HG03139 (cell line): ENCODE measurements at regions not wholly inside any gene's neighbourhood (a gene's known extent, or its start where the extent isn't known, plus 50 kb on each side); places are given as distances from the start of the nearest gene placed in this dataset.

ENCODE experiments used
- ATAC-seq: cut with Tn5 transposase; IDR thresholded peaks from one replicate; pipeline ENCODE4 v1.9.1; 2021; ENCODE audit not compliant: unreplicated experiment

DNA sequence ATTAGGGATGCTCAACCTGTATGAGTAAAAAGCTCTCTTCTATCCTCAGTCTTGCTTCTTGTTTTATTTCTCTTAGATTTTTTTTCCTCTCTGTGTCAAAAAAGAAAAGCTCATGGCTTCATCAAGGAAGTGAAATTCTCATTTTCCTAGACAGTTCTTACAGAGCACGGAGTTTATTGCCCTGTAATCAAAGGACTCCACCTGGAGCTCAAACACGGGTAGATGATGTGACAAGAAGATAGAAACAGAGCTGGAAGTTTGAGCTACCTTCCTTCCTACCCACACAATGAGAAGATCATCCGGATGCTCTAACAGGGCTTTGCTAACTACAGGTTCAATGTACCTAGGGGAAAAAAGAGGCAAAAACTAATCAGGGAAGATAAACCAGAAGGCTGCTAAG is 564.8 kb downstream of the MED13L start:
- ATAC-seq, result no peak

DNA sequence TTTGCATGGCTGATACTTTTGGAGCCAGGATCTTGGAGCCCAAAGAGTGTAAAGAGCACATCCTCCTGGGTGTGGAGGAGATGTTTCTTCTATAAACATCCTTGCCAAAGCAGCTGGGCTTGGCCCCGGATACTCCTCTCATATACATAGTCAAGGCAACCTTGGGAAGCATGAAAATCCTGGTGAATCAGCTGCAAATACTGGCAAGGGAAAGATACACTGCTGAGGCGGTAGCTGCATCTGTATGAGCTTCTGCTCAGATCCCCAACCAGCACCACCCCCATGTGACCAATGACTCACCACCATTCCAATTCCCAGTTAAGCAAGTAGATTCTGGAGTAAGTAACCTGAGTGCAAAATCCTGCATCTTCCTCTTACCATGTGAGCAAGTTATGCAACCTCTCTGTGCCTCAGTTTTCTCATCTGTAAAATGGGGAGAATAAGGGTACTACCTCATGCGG is 567.4 kb downstream of the MED13L start:
- ATAC-seq, result no peak

DNA sequence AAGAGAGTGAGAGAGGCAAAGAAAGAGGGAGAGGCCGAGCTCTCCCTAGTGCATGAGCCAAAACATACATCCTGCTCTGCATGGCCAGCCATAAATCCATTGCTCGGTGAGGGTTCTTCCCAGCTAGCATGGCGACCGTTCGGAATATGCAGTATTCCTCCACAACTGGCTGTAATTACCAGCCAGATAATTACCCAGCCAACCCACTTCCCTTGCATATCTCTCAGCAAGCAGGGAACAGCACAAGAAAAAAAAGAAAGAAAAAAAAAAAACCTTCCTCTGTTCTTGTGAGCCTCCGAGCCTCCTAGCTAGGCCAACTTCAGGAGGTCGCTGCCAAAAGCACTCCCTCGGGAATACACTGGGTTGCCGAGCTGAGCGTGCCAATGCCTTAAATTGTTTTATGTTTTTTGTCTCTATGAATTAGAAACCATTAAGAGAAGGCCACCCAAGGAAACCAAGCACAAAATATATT is 567.9 kb downstream of the MED13L start:
- no peak for ATAC-seq

DNA sequence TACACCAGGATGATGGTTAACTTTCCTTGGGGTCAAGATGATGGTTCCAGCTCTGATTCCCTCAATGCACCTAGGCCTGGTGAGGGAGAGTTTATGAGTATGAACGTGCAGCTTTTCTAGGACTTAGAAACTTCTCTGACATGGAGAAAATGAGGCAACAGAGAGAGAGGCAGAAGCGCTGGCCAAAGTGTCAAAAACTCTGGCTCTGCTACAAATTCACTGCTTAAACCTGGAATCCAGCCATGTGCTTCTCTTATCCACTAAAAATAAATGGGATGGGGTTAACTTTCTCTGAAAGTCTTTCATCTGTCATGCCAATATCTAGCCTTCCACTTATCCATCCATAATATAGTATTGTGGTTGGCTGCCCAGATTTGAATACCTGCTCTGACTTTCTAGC is 568.7 kb downstream of the MED13L start:
- ATAC-seq, result no peak

DNA sequence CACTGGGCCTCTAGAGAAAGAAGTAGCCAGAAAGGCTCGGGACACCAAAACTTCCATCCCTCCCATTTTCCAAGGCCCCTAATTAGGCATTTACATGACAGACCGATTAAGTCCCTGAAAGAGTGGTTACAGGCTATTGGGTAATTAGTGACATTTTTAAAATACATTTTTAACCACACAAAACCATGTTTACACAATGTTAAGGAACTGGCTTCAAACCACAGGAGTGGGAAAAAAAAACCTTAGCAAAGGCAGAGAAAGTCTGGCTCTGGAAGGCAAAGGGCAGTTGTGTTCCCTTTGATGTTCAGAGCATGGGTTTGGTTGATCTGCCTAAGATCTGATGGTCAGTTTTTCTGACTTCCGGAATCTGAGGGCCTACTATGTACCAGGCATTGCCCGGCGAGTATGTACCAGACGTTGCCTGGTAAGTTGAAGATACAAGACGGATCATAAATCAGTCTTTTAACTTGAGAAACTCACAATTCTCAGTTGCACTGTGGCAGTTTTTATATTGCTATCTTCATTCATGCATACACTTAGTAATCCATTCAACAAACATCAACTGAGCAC is 576.5 kb downstream of the MED13L start:
- no peak for ATAC-seq

DNA sequence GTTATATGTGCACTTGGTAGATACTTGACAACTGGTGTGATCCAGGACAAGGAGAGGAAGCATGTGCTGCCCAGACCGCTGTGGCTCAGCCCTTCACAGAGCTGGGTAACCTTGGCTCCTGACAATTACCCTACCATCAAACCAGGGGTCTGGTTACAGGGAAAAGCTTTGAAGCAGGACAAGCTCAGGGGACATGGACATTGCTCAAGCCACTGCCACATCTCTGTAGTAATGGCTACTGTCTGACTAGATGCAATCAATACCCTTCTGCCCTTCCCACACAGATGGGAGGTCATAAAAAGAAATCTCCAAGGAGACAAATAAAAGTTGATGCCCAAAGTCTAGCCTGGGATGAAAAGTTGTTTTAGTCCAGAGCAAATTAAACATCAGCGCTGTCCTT is 577.4 kb downstream of the MED13L start:
- ATAC-seq, result no peak

DNA sequence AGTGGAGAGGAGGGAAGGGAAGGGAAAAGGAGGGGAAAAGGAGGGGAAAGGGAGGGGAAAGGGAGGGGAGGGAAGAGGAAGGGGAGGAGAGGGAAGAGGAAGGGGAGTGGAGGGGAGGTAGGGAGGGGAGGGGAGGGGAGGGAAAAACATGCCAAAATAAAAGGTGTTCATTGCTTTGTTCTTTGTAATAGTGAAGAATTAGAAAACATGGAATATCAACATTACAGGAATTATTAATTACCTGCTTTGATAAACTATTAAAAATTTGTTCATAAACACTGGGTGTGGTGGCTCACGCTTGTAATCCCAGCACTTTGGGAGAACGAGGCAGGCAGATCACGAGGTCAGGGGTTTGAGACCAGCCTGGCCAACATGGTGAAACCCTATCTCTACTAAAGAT is 579.2 kb downstream of the MED13L start:
- ATAC-seq, result no peak

DNA sequence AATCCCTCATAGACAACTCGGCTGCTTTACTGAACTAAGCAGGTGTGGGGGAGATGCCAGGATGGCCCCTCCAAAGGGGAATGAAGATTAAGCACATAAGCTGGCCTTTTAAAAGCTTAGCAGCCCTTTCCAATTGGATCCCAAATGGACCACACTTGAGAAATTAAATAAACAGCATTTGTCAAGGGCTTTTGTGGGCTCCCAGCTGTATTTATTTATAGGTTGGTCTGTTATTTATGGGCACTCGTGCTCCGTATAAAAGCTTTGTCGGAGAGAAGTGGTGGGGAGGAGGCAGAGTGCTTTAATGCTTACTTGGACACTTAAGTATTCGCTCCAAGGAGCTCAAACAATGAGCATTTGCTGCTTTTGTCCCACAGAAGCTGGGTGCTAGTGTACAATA is 580.2 kb downstream of the MED13L start:
- no peak for ATAC-seq

DNA sequence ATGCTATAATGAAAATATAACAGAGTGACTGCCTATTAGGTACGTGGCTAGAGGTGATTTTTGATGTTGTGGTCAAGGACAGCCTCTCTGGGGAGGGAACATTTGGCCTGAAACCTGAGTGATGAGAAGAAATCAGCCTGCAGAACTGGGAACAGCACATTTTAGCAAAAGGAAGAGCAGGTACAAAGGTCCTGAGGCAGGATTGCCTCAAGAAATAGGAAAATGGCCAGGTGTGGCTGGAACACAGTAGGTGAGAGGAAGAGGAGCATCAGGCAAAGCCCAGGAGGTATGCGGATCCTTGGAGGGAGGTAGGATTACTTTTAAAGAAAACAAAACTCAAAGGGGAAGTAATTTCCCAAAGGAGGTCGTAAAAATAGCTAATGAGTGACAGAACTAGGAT is 582.9 kb downstream of the MED13L start:
- no peak for ATAC-seq

DNA sequence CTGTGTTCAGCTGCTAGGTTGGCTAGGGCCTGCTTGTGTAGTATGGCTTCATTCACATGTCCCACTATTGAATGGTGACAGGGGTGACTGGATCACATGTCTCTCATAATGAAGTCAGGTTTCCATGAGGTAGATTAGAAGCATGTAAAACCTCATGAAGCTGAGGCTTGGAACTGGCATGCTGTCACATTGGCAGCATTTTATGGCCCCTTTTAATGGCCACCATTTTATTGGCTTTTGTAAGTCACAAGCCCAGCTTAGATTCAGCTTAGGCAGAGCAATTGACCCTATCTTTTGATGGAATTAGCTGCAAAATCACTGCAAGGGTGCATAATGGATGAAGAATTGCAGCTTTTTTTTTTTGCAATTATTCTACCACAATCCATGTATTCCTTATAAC is 583.5 kb downstream of the MED13L start:
- no peak for ATAC-seq

DNA sequence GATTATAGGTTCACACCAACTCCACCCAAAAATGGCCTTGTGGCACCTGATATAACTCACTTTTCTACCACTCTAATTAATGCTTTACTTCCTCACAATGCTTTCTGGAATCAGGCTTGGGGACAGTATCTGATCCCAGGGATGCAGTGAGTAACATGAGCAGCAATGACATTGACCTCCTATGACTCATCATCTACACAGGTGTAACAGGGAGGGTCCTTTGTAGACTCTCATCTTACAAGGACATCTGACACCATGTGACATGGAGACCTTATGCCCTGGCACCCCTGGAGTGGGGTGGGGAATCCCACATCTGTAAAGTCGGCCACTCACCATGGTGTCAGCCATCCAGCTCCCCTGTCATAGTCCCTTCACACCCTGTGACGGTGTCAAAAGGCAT is 586.4 kb downstream of the MED13L start:
- ATAC-seq, result no peak

DNA sequence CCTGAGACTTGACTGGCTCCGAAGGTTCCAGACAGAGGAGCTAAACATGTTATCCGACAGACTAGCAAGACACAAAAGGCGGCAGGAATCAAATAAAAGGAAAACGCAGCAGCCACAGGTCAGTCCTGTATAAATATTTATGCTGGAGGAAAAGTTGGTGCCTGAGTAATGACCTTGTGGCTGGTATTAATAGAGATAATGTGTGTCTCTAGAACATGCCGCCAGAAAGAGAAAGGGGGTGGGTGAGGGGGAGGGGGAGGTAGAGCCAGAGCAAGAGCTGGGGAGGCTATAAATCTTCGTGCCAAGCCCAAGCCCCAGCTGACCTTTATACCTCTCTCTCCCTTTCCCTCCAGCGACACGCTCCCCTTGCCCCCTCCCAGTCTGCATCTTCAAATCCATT is 590.4 kb downstream of the MED13L start:
- no peak for ATAC-seq

DNA sequence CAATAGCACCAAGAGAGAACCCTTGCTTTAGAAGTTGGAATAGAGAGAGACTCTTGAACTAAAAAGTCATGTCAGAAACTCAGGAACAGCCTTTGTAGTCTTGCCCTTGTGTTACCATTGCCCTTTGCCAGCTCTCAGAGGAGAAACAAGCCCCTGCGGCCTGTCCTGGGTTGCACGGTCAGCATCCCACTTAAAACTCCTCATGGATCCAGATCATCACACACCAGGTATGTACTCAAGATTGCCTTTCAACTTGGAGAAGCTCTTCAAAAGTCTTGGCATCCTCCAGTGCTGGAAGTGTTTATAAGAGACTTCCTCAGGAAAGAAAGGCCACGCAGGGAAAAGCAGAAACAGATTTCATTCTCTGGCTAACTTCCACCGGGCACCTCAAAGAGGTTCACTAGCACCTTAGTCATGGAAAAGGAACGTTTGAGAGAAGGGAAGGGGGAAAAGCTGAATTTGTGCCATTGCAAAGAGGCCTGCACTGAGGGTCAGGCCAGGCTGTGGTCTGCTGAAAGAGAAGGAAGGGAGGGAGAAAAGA is 594.2 kb downstream of the MED13L start:
- no peak for ATAC-seq

DNA sequence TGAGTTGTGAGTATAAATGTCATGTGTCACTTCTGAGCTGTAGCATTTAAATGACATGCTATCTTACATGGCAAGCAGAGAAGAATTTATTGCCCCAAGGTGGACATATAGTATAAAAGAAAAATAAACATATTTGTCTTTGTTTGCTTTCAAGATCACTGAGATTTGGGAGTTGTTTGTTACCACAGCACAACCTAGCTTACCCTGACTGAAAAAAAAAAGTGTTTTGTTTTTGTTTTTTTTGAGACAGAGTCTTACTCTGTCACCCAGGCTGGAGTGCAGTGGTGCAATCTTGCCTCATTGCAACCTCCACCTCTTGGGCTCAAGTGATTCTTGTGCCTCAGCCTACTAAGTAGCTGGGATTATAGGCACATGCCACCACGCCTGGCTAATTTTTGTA is 596.5 kb downstream of the MED13L start:
- ATAC-seq, result no peak

DNA sequence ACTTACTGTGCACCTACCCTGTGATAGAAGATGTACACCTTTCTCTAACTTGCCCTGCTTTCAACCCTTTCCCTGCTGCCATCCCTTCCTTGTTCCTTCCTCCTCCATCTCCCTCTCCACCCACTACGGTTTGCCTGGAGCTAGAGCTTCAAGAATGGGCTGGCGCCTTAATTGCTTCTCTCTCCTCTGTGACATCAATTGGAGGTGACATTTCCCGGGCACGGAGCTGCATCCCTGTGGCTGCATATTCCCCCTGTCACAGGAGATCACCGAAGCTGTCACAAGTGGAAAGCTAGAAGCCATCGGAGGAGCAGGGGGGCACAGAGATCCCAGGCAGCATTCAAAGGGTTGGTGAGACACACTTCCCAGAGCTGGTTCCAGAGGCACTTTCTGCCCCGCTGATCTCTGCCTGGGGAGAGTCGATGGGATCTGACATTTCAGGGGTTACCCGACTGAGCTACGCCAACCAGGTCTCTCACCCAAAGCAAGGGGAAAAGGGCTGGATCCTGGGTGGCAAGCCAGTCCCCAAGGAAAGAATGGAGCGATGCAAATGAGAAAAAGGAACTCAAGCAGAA is 604.9 kb downstream of the MED13L start:
- no peak for ATAC-seq

DNA sequence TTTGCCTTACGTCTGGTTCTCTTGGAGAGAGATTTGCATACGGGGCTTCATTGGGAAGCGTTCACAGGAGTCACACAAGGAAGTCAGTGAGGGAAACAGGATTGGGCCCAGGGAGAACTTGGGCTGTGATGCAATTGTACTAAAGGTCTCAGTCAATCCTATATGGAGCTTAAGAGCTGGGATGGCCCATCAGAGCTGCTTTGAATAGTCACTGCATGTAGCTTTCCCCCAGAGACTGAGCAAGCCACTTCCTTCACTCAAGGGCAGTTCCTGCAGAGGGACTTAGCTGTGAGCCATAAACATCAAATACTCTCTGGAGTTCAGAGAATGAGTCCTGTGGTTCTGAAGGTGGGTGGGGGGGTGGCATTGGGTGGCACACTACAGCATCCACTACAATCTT is 605.4 kb downstream of the MED13L start:
- no peak for ATAC-seq

DNA sequence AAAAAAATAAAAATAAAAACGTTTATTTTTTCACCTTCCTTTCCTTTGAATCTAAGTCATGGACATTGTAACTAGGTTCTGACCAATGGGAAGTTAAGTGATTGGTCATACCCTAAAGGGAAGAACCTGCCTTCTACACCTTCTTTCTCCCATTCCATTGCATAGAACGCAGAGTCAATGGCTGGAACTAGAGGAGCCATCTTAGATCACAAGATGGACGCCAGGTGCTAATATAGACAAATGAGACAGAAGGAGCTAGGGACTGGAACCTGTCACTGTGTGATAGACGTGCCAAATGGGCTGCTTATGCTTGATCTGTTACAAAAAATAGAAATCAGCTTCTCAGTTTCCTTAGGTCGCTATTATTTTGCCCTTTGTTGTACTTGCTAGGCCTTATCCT is 606.6 kb downstream of the MED13L start:
- no peak for ATAC-seq

DNA sequence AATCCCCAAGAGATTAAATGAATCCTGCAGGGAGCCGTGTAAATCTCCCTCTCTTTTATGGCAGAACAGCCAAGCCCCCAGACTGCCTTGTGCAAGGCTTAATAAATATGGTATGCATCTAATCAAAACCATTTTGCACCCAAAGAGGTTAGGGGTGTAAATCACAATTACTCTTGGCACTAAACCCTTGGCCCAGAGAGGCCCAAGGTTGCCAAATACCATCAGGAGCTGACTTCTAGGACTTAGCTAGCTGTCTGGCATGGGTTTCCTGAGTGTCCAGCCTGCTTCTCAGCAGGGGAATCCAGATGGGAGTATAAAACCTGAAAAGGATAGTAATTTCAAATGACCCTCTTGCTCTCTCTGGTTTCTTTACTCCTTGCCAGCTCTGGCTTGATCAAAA is 610.4 kb downstream of the MED13L start:
- no peak for ATAC-seq

DNA sequence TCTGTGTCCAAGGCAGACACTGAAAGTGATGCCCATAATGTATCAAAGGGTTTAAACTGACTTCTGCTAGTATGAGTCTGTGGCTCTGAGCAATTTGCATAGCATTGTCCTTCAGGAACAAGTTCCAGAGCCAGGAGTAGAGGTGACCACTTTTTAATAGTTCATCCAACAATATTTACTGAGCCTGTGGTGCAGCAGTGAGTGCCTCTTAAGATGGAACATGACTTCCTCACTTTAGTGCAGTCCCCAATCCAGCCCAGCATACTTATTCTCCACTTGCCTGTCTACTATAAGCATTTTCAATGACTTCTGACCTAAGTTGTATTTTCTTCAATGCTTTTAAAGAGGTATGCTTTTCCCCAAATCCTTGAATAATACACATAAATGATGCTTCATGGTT is 611.3 kb downstream of the MED13L start:
- ATAC-seq, result no peak

DNA sequence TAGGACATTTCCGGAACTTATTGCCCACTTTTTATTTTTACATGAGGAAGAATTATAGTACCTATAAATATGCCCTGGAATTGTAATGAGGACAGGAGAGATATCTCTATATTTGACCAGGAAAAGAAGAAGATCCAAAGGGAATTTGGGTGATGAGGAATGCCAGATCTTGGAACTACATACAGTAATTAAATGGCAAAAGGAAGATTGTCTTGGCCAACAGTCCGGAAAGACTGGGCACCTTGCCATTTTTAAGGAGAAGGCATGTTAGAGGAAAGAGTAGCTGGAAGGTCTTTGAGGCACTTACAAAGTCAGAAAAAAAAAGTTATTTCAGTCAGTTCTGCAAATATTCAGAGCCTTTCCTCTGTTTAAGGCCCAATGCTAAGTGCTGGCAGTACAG is 616.4 kb downstream of the MED13L start:
- no peak for ATAC-seq

DNA sequence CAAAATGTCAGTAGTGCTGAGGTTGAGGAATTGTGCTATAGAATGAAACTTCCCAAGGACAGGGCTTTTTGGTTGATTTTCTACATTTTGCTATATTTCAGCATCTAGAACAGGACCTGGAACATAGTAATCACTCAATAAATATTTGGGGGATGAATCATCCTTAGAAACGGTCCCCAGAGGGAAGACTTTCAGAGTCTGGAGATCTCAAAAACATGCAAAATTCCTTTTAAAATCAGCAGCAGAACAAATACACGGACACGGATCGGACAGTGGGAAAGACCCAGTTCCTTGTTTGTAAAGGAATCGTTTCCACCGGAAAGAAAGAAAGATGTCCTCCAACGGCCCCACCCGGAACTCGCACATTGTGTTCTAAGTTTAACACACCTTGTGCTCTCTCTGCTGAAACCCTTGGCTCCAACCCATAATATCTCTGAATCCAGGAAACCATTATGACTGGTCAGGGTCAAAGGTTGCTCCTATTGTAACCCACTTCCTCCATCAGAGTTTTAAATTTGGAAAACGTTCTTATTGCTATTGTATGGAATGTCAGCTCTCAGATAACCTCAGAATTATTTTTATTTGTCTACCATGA is 617.2 kb downstream of the MED13L start:
- no peak for ATAC-seq

DNA sequence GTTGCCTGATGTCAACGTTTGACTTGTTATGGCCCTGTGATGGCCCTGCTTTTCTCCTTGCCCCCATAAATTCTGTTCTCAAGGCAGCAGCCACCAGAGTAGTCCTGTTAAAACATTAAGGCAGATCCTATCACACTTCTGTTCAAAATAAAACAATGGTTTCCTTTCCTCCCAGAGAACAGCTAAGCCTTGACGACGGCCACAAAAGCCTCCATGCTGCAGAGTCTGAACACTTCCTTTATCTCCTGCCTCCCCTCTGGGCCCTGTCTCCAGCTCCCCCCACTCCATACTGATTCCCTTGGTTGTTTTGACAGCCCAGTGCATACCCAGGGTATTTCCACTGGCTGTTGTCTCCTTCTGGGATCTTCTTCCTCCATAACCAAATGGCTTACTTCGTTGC is 618.1 kb downstream of the MED13L start:
- no peak for ATAC-seq
